HAP-1 (cell line): ENCODE measurements at regions not wholly inside any gene's neighbourhood (a gene's known extent, or its start where the extent isn't known, plus 50 kb on each side); places are given as distances from the start of the nearest gene placed in this dataset.
"Not testable (repeated sequence)": the region's sequence is repeated elsewhere in the genome, so short reads cannot be mapped to it uniquely, and the experiment has no call there.

Experiments
- DNase-seq, 2 experiments: peaks; one replicate each; pipeline ENCODE4 v3.0.0-alpha.2; 2016 to 2020; ENCODE audit warnings: low spot score in 2 of 2
- H3K27me3 ChIP-seq: fragments of 250-450 bp; sonication (Bioruptor Pico); 2 replicates; pipeline ENCODE4 v1.5.1; 2020; ENCODE audit warnings: low read depth, mild to moderate bottlenecking, moderate library complexity
- H3K36me3 ChIP-seq: fragments of 250-450 bp; sonication (Bioruptor Pico); replicated peaks from 2 replicates; pipeline ENCODE4 v1.5.1; 2020; ENCODE audit warnings: mild to moderate bottlenecking
- H3K4me1 ChIP-seq: fragments of 250-450 bp; sonication (Bioruptor Pico); 2 replicates; pipeline ENCODE4 v1.5.1; 2020; ENCODE audit warnings: mild to moderate bottlenecking
- H3K4me3 ChIP-seq: fragments of 250-450 bp; sonication (Bioruptor Pico); 2 replicates; pipeline ENCODE4 v1.5.1; 2020; ENCODE audit warnings: mild to moderate bottlenecking, moderate library complexity
- H3K9me3 ChIP-seq: fragments of 250-450 bp; sonication (Bioruptor Pico); 2 replicates; pipeline ENCODE4 v1.5.1; 2020; ENCODE audit warnings: mild to moderate bottlenecking, moderate library complexity
- in situ Hi-C: fragments of 300-500 bp; cut with MboI; formaldehyde crosslinking; loops from 3 replicates; pipeline ENCODE4 v1.14.3; 2020; ENCODE audit warnings: low sequenced_read_pairs, inconsistent platforms, mixed read lengths

DNA sequence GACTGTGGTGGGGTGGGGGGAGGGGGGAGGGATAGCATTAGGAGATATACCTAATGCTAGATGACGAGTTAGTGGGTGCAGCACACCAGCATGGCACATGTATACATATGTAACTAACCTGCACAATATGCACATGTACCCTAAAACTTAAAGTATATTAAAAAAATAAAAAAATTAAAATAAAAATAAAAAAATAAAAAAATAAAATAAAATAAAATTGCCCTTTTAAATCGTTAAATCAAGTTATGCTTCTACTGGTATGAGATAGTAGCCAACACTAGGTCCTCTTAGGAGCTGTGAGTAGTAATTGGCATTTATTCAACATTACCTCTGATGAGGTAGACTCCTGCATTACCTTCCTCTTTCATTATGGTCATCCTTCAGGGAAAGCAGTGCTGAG lies 52.9 kb upstream of the FAM241A start:
- H3K4me1 ChIP-seq, H3K36me3 ChIP-seq, DNase-seq, in situ Hi-C loops, H3K4me3 ChIP-seq, H3K9me3 ChIP-seq: not testable (repeated sequence)
- peaks cover 16% of the 10 kb centered on the region; the same call in 1 of the 2 replicates for H3K27me3 ChIP-seq

DNA sequence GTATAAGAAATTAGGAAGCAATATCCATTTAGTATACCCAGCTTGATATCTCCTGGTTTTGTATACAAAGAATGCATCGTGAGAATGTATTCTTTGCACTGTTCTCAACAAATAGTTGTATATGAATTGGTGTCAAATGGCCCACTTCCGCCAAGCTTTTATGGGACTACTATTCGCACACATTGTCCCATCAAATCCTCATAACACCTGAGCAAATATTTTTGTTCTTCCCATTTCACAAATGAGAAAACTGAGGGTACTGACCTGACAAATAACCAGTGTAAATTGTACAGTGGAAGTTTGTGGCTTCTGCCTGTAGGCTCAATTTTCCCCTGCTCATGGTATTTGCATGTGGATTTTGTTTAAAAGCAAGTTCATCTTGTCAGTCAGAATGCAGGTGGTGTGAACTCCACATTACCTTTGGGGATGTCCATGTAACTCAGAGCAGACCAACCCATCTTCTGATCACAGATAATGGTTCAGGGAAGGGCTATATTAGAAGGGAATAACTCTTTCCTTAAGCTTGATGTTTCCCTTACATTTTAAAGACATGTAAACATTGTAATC lies 51.5 kb upstream of the FAM241A start:
- Histone ChIP-seq H3K4me1 (no peaks in the 10 kb centered on the region), H3K36me3 (no peaks in the 10 kb centered on the region), H3K4me3 (no peak overlapping the region), H3K9me3 (no peaks in the 10 kb centered on the region), H3K27me3 (peaks cover 18% of the 10 kb centered on the region; the same call in 1 of the 2 replicates)
- DNase-seq: no peak
- in situ Hi-C loops: no loop called here

DNA sequence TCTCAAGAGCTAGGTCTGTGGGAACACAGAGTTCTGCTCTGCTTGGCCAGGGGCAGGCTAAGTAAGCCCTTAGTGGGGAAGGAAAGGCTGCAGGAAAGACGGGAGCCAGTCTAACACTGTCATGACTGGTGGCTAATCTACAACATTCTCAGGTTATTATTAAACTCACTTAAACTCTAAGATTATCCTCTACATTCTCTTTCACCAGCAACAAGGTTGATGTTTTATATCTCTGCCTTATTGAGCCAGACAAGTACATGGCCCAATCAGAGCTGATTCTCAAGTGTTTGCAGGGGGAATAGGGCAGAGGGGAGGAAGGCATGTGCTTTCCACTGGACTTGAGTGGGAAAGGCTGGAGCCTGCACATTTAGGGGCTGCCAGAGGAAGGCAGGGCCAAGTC lies 50.9 kb upstream of the FAM241A start:
- Histone ChIP-seq H3K36me3 (no peaks in the 10 kb centered on the region), H3K27me3 (peaks cover 18% of the 10 kb centered on the region; the same call in 1 of the 2 replicates), H3K4me1 (no peaks in the 10 kb centered on the region), H3K4me3 (no peak overlapping the region), H3K9me3 (no peaks in the 10 kb centered on the region)
- no peak for DNase-seq
- in situ Hi-C loops: no loop called here
